ENCODE measurements at regions not wholly inside any gene's neighbourhood (a gene's known extent, or its start where the extent isn't known, plus 50 kb on each side); places are given as distances from the start of the nearest gene placed in this dataset.

GRCh38 chr9:16045651-16046280 lies 492.9 kb downstream of the CCDC171 start:
- no peak overlapping the region for H3K27ac ChIP-seq (ENCODE audit: insufficient read depth, low read length)
- no peaks in the 10 kb centered on the region for H3K36me3 ChIP-seq (ENCODE audit: control insufficient read depth, insufficient read depth, low read length)
- H3K4me2 ChIP-seq (ENCODE audit: extremely low read depth, insufficient read depth, low read length): no peak overlapping the region
- H3K9ac ChIP-seq (ENCODE audit: insufficient read depth, low read length): no peak overlapping the region
- H2AFZ ChIP-seq (ENCODE audit: low read length): no peak overlapping the region
- H3K4me1 ChIP-seq (ENCODE audit: control insufficient read depth, extremely low read depth, insufficient read depth, low read length): peaks cover 3% of the 10 kb centered on the region
- H3K27me3 ChIP-seq (ENCODE audit: control insufficient read depth, insufficient read depth, low read length): no peaks in the 10 kb centered on the region
- no peak overlapping the region for H3K4me3 ChIP-seq (replicated peaks in 1 of 4; ENCODE audit: control extremely low read depth in 1 of 4, insufficient read depth in 1 of 4, low read depth in 3 of 4, low read length in 4 of 4)
- TF ChIP-seq CTCF (conservative IDR thresholded peaks at IDR 0.05 in 1 of 2, IDR thresholded peaks at IDR 0.05 in 1 of 2; ENCODE audit: low read depth in 1 of 2, low read length in 2 of 2) (no peak), EZH2 (IDR thresholded peaks at IDR 0.05; ENCODE audit: low read length, missing control alignments) (no peak)
- H3K9me3 ChIP-seq (ENCODE audit: control insufficient read depth, insufficient read depth, low read depth, low read length): no peaks in the 10 kb centered on the region
- H3K79me2 ChIP-seq (ENCODE audit: control insufficient read depth, insufficient read depth, low read length): no peaks in the 10 kb centered on the region
- no peaks in the 10 kb centered on the region for H4K20me1 ChIP-seq (ENCODE audit: control insufficient read depth, extremely low read depth, insufficient read depth, low read length)
- no peak for DNase-seq (ENCODE audit: low read depth in 2 of 2)

GRCh38 chr9:16046713-16047112 lies 493.9 kb downstream of the CCDC171 start:
- H3K4me2 ChIP-seq (ENCODE audit: extremely low read depth, insufficient read depth, low read length): no peak overlapping the region
- no peak overlapping the region for H2AFZ ChIP-seq (ENCODE audit: low read length)
- no peaks in the 10 kb centered on the region for H3K36me3 ChIP-seq (ENCODE audit: control insufficient read depth, insufficient read depth, low read length)
- no peaks in the 10 kb centered on the region for H3K9me3 ChIP-seq (ENCODE audit: control insufficient read depth, insufficient read depth, low read depth, low read length)
- no peak overlapping the region for H3K9ac ChIP-seq (ENCODE audit: insufficient read depth, low read length)
- no peak for TF ChIP-seq EZH2 (IDR thresholded peaks at IDR 0.05; ENCODE audit: low read length, missing control alignments)
- no peak for TF ChIP-seq CTCF (conservative IDR thresholded peaks at IDR 0.05 in 1 of 2, IDR thresholded peaks at IDR 0.05 in 1 of 2; ENCODE audit: low read depth in 1 of 2, low read length in 2 of 2)
- no peaks in the 10 kb centered on the region for H4K20me1 ChIP-seq (ENCODE audit: control insufficient read depth, extremely low read depth, insufficient read depth, low read length)
- H3K79me2 ChIP-seq (ENCODE audit: control insufficient read depth, insufficient read depth, low read length): no peaks in the 10 kb centered on the region
- DNase-seq (ENCODE audit: low read depth in 2 of 2): no peak
- H3K27ac ChIP-seq (ENCODE audit: insufficient read depth, low read length): no peak overlapping the region
- H3K27me3 ChIP-seq (ENCODE audit: control insufficient read depth, insufficient read depth, low read length): no peaks in the 10 kb centered on the region
- no peak overlapping the region for H3K4me3 ChIP-seq (replicated peaks in 1 of 4; ENCODE audit: control extremely low read depth in 1 of 4, insufficient read depth in 1 of 4, low read depth in 3 of 4, low read length in 4 of 4)
- peaks cover 3% of the 10 kb centered on the region for H3K4me1 ChIP-seq (ENCODE audit: control insufficient read depth, extremely low read depth, insufficient read depth, low read length)

DNA sequence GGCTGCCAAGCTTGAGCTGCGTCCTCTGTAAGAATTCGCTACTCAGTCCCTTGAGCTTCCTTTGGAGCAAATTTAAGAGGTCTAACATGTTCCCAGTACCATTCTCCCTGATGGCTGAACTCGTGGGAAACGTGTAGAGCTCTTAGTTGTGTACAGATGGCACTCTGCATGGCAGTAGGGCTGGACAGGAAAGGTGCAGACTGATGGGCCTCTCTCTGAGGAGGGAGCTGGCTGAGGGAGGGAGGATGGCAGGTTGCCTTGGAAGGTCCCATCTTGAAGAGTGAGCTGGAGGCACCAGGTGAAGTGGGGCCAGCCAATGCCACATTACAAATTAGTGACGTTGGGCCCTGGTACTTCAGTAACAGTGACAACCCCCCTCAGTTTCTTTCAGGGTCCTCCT lies 495.3 kb downstream of the CCDC171 start:
- Histone ChIP-seq H3K36me3 (ENCODE audit: control insufficient read depth, insufficient read depth, low read length) (no peaks in the 10 kb centered on the region), H3K9me3 (ENCODE audit: control insufficient read depth, insufficient read depth, low read depth, low read length) (no peaks in the 10 kb centered on the region), H3K4me2 (ENCODE audit: extremely low read depth, insufficient read depth, low read length) (no peak overlapping the region), H3K4me3 (replicated peaks in 1 of 4; ENCODE audit: control extremely low read depth in 1 of 4, insufficient read depth in 1 of 4, low read depth in 3 of 4, low read length in 4 of 4) (no peak overlapping the region), H3K27me3 (ENCODE audit: control insufficient read depth, insufficient read depth, low read length) (no peaks in the 10 kb centered on the region), H3K9ac (ENCODE audit: insufficient read depth, low read length) (no peak overlapping the region), H4K20me1 (ENCODE audit: control insufficient read depth, extremely low read depth, insufficient read depth, low read length) (no peaks in the 10 kb centered on the region), H2AFZ (ENCODE audit: low read length) (no peak overlapping the region), H3K79me2 (ENCODE audit: control insufficient read depth, insufficient read depth, low read length) (no peaks in the 10 kb centered on the region), H3K27ac (ENCODE audit: insufficient read depth, low read length) (no peak overlapping the region), H3K4me1 (ENCODE audit: control insufficient read depth, extremely low read depth, insufficient read depth, low read length) (peaks cover 3% of the 10 kb centered on the region)
- no peak for TF ChIP-seq CTCF (conservative IDR thresholded peaks at IDR 0.05 in 1 of 2, IDR thresholded peaks at IDR 0.05 in 1 of 2; ENCODE audit: low read depth in 1 of 2, low read length in 2 of 2)
- TF ChIP-seq EZH2 (IDR thresholded peaks at IDR 0.05; ENCODE audit: low read length, missing control alignments): no peak
- no peak for DNase-seq (ENCODE audit: low read depth in 2 of 2)

Measured in fibroblast of lung (primary cell).